Esophagus mucosa (tissue), 1 donor: ENCODE measurements at regions not wholly inside any gene's neighbourhood (a gene's known extent, or its start where the extent isn't known, plus 50 kb on each side); places are given as distances from the start of the nearest gene placed in this dataset.
"Not testable (repeated sequence)": the region's sequence is repeated elsewhere in the genome, so short reads cannot be mapped to it uniquely, and the experiment has no call there.

ENCODE experiments used
- ATAC-seq: fragments of 200-7000 bp; cut with Tn5 transposase; one replicate; pipeline ENCODE4 v1.9.1; 2020
- donor health status: DM: yes; HTN: yes; CAD: no.

GRCh38 chr11:71151561-71151960 lies 100.8 kb downstream of the SHANK2 start:
- ATAC-seq: no peak

DNA sequence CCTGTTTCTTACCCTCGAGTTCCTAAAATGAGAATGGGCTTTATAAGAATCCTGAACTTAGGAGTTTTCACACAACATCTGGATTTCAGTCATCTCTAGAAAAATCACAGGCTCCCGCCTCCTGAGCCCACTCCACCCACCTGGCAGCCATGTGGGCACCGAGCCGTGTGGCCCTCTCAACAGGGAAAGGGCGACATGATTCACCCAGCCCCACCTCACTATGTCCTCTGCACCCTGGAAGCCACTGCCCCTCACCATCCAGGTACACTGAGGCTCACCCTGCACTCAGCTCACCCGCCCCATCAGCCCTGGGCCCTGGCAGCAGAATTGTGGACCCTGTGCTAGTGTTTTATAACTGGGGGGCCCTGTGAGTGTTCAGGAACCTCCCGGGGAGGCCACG lies 101.5 kb downstream of the SHANK2 start:
- ATAC-seq: no peak

GRCh38 chr11:71148716-71149115 lies 103.7 kb downstream of the SHANK2 start:
- ATAC-seq: no peak

DNA sequence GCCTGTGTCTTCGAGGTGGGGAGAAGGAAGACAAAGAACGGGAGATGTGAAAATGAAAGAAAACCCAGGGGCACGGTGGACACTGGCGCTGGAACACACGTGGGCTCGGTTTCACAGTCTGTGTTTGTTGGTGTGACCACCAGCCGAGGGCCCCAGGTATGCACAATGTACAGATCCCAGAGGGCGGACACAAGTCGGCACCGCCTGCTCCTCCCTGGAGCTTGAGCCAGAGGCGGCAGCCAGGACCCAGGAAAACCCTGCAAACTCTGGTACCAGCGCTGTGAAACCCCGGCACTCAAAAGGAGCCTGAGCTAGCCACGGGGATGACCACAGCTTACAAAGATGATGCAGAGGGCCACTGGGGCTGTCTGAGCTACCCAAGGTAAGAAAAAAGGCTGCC lies 105.0 kb downstream of the SHANK2 start:
- ATAC-seq: no peak

GRCh38 chr11:71146846-71147245 lies 105.5 kb downstream of the SHANK2 start:
- ATAC-seq: no peak

DNA sequence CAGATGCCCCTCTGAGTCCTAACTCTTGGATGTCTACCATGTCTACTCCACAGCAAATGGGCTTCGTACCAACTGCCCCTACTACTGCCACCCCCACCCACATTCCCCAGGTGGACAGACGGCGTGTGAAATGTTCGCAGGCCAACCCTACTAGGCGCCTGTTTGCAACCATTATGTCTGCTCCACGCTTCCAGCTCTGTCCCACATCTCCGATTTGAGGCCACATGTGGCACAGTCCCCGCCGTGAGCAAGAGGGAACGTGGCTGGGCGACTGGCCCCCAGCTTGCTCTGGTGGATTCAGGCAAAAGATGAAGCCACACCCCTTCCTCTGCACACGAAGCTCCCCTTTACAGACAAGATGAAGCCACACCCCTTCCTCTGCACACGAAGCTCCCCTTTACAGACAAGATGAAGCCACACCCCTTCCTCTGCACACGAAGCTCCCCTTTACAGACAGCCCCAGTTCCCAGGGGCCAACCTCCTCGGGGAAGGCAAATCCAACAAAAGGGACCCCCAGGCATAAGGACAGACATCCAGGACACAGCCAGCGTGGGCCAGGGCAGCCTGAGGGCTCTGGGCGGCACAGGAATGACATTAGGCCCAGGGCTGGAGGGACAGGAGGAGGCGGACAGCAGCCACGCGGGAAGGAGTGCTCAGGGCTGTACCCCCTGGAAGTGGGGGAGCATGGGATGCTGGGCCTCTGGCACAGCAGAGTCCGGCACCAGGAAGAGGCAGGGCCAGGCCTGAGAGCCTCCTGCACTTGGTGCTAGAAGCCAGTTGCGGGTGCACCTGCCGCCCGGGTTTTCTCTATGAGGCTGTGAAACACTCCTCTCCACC lies 106.2 kb downstream of the SHANK2 start:
- no peak for ATAC-seq

DNA sequence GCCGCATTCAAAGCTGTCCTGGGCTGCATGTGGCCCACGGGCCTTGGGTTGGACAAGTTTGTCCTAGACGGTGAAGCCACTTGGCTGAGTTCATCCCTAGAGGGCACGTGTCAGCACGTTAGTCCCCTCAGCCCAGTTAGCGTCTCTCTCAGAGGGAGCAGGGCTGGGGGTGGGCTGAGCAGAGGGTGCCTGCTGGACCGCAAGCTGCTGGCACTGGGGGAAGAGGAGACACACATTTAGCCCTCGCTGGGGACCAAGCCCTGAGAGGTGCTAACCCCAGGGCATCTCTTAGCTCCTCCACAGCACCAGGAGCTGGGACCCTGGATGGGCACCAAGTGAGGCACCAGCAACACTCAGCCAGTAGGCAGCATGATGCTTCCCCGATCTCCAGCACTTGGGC lies 107.0 kb downstream of the SHANK2 start:
- ATAC-seq: no peak

DNA sequence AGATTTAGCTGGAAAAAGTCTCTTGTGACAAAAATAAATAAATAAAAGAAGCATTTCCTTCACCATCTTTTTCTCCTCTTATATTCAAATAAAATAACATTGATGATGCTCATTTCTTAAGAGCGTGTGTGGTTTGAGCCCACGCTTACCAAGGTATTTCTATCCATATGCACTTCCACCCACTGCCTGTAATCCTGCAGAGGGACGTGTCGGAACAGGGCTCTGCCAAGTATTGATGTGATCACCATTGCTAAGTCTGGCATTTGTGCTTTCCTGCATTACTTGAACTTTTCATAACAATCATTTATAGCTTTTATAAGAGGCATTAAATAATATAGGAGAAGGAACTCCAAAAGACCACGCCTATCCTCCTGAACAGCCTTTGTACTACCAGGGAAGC lies 107.6 kb downstream of the SHANK2 start:
- ATAC-seq: peak; percentile 45

- no peak for ATAC-seq
These were observed 108.4 kb downstream of the SHANK2 start for GRCh38 chr11:71144010-71144409.

GRCh38 chr11:71140206-71140919 lies 112.0 kb downstream of the SHANK2 start:
- peak; percentile 54 for ATAC-seq

GRCh38 chr11:71139516-71140205 lies 112.7 kb downstream of the SHANK2 start:
- peak; percentile 34 for ATAC-seq

GRCh38 chr11:71138737-71139425 lies 113.5 kb downstream of the SHANK2 start:
- ATAC-seq: no peak

GRCh38 chr11:71137376-71137775 lies 115.0 kb downstream of the SHANK2 start:
- ATAC-seq: no peak

- ATAC-seq: no peak
These were observed 116.1 kb downstream of the SHANK2 start for GRCh38 chr11:71136095-71136845.

DNA sequence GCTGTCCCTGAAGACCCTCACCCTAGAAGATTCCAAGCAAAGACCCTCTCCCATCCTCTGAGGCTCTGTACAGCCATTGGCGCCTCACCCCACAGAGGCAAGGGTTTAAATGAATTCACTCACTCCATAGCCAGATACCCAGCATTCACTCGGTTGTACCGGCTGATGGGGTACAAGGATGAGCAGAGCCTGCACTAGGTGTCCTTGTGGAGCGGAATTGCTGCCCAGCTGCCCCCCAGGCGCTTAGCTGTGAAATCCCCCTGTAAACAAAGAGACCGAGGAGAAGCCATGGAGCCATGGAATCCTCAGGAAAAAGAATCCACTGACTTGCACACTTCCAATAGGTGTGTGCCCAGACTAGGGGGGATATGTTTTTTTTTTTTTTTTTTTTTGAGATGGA lies 117.3 kb downstream of the SHANK2 start:
- no peak for ATAC-seq

DNA sequence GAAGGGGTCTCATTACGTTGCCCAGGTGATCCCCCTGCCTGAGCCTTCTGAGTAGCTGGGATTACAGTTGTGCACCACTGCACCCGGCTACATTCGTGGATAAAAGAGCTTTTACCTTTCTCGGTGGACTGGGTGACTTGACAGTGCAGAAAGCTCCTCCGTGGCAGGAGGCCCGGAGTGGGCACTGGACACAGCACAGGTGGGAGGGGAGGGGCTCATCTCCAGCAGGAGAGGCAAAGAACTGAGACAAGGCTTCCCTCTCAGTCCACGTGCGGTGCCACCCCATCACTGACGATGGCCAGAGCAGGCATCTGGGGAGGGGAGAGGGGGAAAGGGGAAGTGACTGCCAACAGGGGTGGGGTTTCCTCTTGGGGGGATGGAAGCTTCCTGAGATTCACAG lies 118.4 kb downstream of the SHANK2 start:
- ATAC-seq: no peak

DNA sequence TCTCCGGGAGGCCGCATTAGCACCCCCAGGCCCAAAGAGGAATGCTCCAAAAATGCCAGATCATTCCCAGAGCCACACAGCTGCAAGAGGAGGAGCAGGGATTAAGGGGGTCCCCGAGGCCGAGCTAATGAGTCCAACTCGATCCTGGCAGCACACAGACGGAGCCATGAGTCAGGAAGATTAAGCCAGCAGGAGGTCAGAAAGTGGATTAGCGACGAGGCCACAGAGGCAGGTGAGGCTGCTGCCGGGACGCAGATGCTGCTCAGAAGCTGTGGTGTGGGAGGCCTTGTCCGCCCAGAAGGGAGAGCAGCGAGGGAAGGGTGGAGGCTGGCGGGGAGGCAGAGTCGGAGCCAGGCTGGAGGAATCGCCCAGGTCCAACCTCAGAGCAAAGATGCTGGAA lies 120.5 kb downstream of the SHANK2 start:
- ATAC-seq: no peak

DNA sequence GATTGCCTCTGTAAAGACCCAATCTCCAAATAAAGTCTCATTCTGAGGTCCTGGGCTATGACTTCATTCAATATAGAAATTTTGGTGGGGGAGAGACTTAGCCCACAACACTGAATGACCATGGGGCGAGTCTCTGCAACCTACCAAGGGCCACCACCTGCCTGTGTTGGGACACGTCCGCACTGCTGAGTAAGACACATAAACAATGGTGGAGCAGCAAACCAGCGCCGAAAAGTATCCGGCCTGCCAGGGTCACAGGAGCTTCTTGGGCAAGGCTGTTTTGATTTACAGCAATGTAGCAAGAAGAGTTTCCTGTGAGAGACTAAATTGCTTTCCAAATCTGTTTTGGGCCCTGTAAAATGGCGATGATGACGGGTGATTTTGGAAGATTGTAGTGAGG lies 122.3 kb downstream of the SHANK2 start:
- ATAC-seq: peak; percentile 80

GRCh38 chr11:71129624-71130023 lies 122.8 kb downstream of the SHANK2 start:
- ATAC-seq: peak; percentile 85

DNA sequence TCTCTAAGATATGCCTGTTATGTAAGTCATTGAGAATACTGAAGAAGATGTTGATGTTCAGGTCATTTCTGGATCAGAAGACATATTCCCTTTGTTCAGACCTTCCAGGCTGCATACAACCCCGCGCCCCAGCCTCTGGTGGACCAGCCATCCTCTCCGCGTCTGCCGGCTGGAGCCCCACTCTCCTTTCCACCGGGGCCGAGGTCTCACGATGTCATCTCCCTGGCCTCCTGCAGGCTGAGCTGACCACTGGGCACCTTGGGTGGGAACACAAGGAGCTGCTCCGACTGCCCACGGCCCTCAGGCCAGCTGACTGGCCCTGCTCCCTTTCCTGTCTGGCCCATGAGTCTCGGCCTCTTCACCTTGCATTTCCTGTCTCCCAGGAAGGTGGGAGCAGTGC lies 124.6 kb downstream of the SHANK2 start:
- no peak for ATAC-seq

- ATAC-seq: not testable (repeated sequence)
These were observed 126.0 kb downstream of the SHANK2 start for GRCh38 chr11:71126401-71126800.

DNA sequence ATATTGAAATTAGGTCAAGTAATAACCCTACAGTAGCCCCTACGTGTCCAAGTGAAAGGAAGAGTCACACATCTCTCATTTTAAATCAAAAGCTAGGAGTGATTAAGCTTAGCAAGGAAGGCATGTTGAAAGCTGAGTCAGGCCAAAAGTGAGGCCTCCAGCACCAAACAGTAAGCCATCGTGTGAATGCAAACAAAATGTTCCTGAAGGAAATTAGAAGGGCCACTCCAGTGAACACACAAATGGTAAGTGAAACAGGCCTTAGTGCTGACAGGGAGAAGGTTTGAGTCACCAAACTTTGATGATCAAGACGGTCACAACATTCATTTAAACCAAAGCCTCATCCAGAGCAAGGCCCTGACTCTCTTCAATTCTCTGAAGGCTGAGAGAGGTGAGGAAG lies 127.2 kb downstream of the SHANK2 start:
- ATAC-seq: no peak
